GM12874 (cell line): ENCODE measurements at regions not wholly inside any gene's neighbourhood (a gene's known extent, or its start where the extent isn't known, plus 50 kb on each side); places are given as distances from the start of the nearest gene placed in this dataset.

Source experiments
- CTCF ChIP-seq: IDR thresholded peaks from 2 replicates; pipeline ENCODE4 v1.5.1; 2011; ENCODE audit warnings: low read depth, mild to moderate bottlenecking, control low read depth, low read length, moderate library complexity; ENCODE audit not compliant: insufficient read depth

- TF ChIP-seq CTCF, result no peak
Observed at GRCh38 chr1:79982211-79982610, 975.7 kb upstream of the ADGRL4 start.

GRCh38 chr1:79981481-79981880 is 975.0 kb upstream of the ADGRL4 start:
- TF ChIP-seq CTCF, result no peak

GRCh38 chr1:79979346-79979745 is 972.8 kb upstream of the ADGRL4 start:
- TF ChIP-seq CTCF, result no peak

GRCh38 chr1:79976287-79976686 is 969.8 kb upstream of the ADGRL4 start:
- TF ChIP-seq CTCF, result no peak

- TF ChIP-seq CTCF, result no peak
Observed at GRCh38 chr1:79974659-79975058, 968.1 kb upstream of the ADGRL4 start.

- no peak for TF ChIP-seq CTCF
Observed at GRCh38 chr1:79969886-79970285, 963.4 kb upstream of the ADGRL4 start.

GRCh38 chr1:79966438-79966837 is 959.9 kb upstream of the ADGRL4 start:
- no peak for TF ChIP-seq CTCF

- no peak for TF ChIP-seq CTCF
Observed at GRCh38 chr1:79959635-79960034, 953.1 kb upstream of the ADGRL4 start.
